Iris pigment epithelial cell (primary cell): ENCODE measurements at regions not wholly inside any gene's neighbourhood (a gene's known extent, or its start where the extent isn't known, plus 50 kb on each side); places are given as distances from the start of the nearest gene placed in this dataset.

ENCODE experiments used
- DNase-seq: peaks from one replicate; pipeline ENCODE4 v3.0.0-alpha.2; 2011; ENCODE audit warnings: low read depth

GRCh38 chr7:142409471-142409870 lies 151.6 kb upstream of the PRSS58 start:
- DNase-seq = no peak

GRCh38 chr7:142408794-142409193 lies 150.9 kb upstream of the PRSS58 start:
- DNase-seq = no peak

- DNase-seq = no peak
Measured at GRCh38 chr7:142407939-142408570, 150.2 kb upstream of the PRSS58 start.

GRCh38 chr7:142405122-142405765 lies 147.4 kb upstream of the PRSS58 start:
- peak; percentile 15 for DNase-seq

GRCh38 chr7:142401951-142402350 lies 144.1 kb upstream of the PRSS58 start:
- no peak for DNase-seq

- no peak for DNase-seq
Measured at GRCh38 chr7:142400042-142400533, 142.2 kb upstream of the PRSS58 start.

GRCh38 chr7:142391191-142391992 lies 133.5 kb upstream of the PRSS58 start:
- DNase-seq = no peak

GRCh38 chr7:142389544-142389943 lies 131.7 kb upstream of the PRSS58 start:
- DNase-seq = peak; percentile 18

GRCh38 chr7:142385491-142386340 lies 127.9 kb upstream of the PRSS58 start:
- DNase-seq = peak; percentile 79

- peak; percentile 74 for DNase-seq
Measured at GRCh38 chr7:142384493-142384922, 126.7 kb upstream of the PRSS58 start.

GRCh38 chr7:142383841-142384492 lies 126.1 kb upstream of the PRSS58 start:
- DNase-seq = no peak

- DNase-seq = no peak
Measured at GRCh38 chr7:142381727-142382390, 124.0 kb upstream of the PRSS58 start.

- no peak for DNase-seq
Measured at GRCh38 chr7:142380069-142380468, 122.2 kb upstream of the PRSS58 start.

- no peak for DNase-seq
Measured at GRCh38 chr7:142379201-142379885, 121.5 kb upstream of the PRSS58 start.

- no peak for DNase-seq
Measured at GRCh38 chr7:142377567-142377966, 119.7 kb upstream of the PRSS58 start.

GRCh38 chr7:142376356-142376997 lies 118.6 kb upstream of the PRSS58 start:
- DNase-seq = no peak

- DNase-seq = peak; percentile 39
Measured at GRCh38 chr7:142375710-142376313, 118.0 kb upstream of the PRSS58 start.

- DNase-seq = no peak
Measured at GRCh38 chr7:142372727-142373126, 114.9 kb upstream of the PRSS58 start.
